Stimulated activated CD4-positive, alpha-beta T cell treated with anti-CD3 and anti-CD28 coated beads, Interleukin-12 subunit alpha, Interleukin-12 subunit beta, amount 100 ng/mL, for 4 hours (primary cell): ENCODE measurements at regions not wholly inside any gene's neighbourhood (a gene's known extent, or its start where the extent isn't known, plus 50 kb on each side); places are given as distances from the start of the nearest gene placed in this dataset.
"Not testable (repeated sequence)": the region's sequence is repeated elsewhere in the genome, so short reads cannot be mapped to it uniquely, and the experiment has no call there.

Experiments used
- DNase-seq: peaks from one replicate; pipeline ENCODE4 v3.0.0-alpha.2; 2020

- DNase-seq: no peak
Observed at GRCh38 chr16:63650550-63650949, 1471.3 kb downstream of the CDH11 start.

DNA sequence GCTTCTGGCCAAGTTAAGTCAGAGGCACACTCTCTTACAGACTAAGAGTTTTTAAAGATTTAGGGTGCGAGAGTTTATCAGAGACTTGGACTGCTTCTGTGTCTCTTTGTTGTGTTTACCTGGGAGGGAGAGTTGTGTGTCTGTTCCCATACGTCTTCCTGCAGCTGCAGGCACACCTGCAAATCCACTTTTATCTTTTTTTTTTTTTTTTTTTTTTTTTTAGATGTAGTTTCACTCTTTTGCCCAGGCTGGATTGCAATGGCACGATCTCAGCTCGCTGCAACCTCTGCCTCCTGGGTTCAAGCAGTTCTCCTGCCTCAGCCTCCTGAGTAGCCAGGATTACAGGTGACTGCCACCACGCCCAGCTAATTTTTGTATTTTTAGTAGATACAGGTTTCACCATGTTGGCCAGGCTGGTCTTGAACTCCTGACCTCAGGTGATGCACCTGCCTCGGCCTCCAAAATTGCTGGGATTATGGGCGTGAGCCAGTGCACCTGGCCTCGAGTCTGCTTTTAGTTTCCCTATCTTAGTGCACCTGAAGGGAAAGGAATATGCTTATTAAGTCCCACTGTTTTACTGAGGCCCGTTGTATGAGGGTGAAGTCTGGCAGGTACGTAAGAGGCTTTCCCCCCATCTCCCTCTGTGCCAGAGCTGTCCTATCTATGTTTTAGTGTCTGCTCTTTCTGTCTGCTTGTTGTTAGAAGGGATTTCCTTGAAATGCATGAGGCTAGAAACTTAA, 1488.0 kb downstream of the CDH11 start:
- not testable (repeated sequence) for DNase-seq

DNA sequence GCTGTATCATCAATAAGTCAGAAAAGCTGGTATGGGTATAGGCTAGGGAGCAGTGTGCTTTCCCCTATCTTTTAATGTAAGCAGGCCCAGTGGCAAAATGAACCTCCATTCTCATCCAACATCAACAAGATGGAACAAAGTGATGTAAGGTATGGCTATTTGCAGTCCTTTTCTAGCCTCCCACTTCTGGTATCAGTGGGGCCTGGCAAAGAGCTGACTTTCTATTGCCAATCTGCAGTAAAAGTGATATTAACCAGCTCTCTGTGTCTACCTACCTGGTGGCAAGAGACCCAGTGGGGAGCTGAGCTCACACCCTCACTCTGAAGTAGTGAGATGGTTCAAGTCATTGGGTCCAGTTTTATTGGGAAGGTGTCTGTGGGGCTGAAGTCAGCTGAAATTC, 1492.6 kb downstream of the CDH11 start:
- no peak for DNase-seq

GRCh38 chr16:63628812-63629211, 1493.1 kb downstream of the CDH11 start:
- DNase-seq: no peak

- DNase-seq: no peak
Observed at GRCh38 chr16:63625126-63625525, 1496.7 kb downstream of the CDH11 start.

DNA sequence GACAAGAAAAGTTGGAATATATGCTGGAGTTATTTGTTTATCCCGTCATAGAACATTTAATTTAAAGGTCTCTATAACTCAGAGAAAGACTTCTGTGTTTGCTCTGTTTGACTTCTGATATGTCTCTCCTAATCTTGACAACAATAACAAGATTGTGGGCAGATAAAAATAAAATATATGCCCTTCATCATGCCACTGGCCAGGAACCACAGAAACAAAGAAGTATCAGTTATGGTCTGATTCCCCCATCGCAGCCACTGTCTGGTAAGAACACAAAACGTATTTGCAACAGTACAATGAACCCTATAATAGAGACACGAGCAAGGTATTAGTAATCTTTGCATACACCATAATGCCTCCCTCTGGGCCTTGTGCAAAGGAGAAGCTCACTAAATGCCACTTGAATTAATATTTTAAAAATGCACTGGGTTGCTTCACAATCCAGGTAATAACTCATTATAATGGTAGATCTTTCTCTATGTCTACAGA, 1498.3 kb downstream of the CDH11 start:
- no peak for DNase-seq

- DNase-seq: no peak
Observed at GRCh38 chr16:63618896-63619485, 1502.9 kb downstream of the CDH11 start.

GRCh38 chr16:63617990-63618763, 1503.7 kb downstream of the CDH11 start:
- no peak for DNase-seq

- DNase-seq: no peak
Observed at GRCh38 chr16:63617047-63617989, 1504.5 kb downstream of the CDH11 start.

- no peak for DNase-seq
Observed at GRCh38 chr16:63614429-63614828, 1507.4 kb downstream of the CDH11 start.

DNA sequence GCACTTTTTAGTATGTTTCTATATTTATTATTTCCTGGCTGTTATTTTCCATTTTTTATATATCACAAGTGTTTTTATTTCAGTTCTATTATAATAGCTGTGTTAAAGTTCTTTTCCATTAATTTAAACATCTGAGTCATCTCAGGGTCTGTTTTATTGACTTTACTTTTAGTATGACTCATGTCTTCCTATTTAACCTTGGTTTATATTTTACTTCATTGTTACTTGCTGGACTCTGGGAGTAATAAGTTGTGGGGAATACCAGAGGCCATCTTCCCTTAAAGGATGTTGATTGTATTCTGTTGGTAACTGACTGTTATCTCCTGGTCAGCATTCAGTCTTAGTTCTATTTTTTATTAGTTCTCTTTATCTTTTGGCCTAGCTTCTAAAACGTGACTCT, 1508.2 kb downstream of the CDH11 start:
- DNase-seq: no peak

DNA sequence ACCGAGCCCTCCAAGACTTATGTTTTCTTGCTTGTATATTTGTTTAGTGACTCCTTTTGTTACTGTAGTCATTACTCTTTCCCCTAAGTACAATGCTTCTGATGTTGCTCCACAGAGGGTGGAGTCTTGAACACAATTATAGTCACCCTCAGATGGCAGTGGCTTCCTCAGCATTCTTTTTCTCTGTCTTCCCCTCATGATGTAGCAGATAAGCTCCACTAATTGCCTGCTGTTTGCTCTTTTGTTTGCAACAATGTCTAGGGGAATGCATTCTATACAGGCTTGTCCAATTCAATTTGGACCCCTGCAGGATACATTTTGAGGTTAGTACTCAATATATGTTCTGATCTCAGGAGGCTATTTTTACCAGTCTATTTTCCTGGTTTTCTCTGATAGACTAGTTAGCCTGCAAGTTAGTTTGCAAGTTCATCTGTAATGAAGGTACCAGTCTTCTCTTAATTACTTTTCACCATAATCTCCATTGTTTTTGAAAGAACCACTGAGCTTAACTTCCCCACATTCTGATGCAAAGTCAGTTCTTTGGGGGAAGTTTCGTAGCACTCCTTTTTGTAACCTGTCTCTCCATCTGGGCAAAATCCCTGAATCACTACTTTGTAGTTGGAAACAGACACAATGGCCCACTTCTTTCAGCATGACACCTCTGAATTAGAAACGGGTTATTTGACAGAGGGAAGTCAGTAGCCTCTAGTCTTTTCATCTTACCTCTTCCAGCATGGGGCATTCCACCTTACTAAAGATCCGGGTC, 1509.2 kb downstream of the CDH11 start:
- no peak for DNase-seq

- no peak for DNase-seq
Observed at GRCh38 chr16:63606778-63607177, 1515.1 kb downstream of the CDH11 start.

DNA sequence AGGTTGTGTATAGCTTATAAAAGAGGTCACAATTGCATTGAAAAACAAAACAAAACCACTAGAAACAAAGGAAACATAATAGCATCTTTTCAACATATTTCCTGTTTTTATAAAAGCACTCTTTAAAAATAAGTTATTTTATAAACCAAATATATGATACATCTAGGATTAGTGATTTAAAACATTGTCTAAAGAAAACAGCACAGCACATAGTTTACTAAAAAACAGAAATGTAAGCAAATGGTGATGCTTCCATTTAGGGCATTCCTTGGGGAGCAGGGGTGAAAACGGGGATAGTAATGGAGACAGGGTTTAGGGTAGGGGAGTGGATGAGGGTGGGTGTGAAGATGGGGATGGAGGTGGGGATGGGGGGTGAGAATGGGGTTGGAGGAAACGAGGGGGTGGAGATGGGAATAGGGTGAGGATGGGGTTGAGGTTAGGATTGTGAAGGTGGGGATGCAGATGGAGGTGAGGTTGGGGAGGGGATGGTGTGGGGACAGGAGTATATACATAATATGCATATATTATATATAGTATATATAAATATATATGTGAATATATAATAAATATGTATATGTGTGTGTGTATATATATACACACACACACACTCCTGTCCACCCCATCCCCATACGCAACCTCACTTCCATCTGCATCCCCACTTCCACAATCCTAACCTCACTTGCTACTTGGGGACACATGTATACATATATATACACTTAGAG, 1519.5 kb downstream of the CDH11 start:
- no peak for DNase-seq

GRCh38 chr16:63596716-63597115, 1525.1 kb downstream of the CDH11 start:
- no peak for DNase-seq

DNA sequence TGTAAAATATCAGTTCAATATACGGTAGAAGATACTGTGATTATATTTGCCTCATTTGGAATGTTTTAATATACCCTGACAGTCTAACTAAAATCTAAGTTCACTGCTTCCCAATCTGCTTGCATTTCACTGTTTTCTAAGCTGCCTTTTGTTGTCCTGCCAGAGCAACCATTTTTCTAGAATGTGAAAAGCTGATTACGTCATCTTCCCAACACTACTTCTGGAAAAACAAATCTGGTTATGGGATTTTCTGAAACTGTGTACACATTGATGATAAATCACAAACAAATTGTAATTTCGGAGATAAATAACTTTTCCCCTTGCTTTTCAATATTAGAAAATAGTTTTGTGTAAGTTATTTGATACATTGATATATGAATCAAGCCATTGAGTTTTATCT, 1529.0 kb downstream of the CDH11 start:
- no peak for DNase-seq

- no peak for DNase-seq
Observed at GRCh38 chr16:63581570-63581969, 1540.3 kb downstream of the CDH11 start.

DNA sequence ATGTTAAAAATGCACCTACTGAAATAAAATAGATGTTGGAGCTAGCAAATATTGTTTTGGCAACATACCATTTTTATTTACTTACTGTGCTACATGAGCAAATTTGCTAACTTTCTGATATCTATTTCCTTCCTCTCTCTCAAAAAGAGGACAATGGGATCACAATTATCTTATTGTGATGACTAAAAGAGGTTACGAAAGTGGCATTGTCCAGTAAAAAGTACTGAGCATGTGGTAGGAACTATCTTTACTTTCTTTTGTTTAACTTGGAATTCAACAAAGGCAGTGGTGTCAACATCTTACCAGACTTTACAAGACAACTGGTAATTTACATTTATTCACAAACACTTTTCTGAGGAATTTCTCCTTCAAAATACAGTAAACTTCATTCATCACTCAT, 1542.6 kb upstream of the CDH8 start:
- DNase-seq: no peak

GRCh38 chr16:63577891-63578290, 1541.7 kb upstream of the CDH8 start:
- DNase-seq: no peak

GRCh38 chr16:63575041-63575440, 1538.8 kb upstream of the CDH8 start:
- DNase-seq: no peak

- DNase-seq: no peak
Observed at GRCh38 chr16:63568164-63568563, 1531.9 kb upstream of the CDH8 start.
